ENCODE measurements at regions not wholly inside any gene's neighbourhood (a gene's known extent, or its start where the extent isn't known, plus 50 kb on each side); places are given as distances from the start of the nearest gene placed in this dataset.

GRCh38 chr7:84677117-84677732 is 482.6 kb upstream of the SEMA3A start:
- DNase-seq (no peak), ATAC-seq (no peak)

- DNase-seq: no peak
- ATAC-seq: no peak
Measured at GRCh38 chr7:84675633-84676034, 481.0 kb upstream of the SEMA3A start.

- DNase-seq (no peak), ATAC-seq (no peak)
Measured at GRCh38 chr7:84674236-84674913, 479.8 kb upstream of the SEMA3A start.

- DNase-seq (no peak), ATAC-seq (no peak)
Measured at GRCh38 chr7:84669177-84669732, 474.7 kb upstream of the SEMA3A start.

GRCh38 chr7:84668116-84668515 is 473.5 kb upstream of the SEMA3A start:
- no peak for DNase-seq
- no peak for ATAC-seq

GRCh38 chr7:84666651-84667050 is 472.1 kb upstream of the SEMA3A start:
- ATAC-seq: no peak
- DNase-seq: no peak

- ATAC-seq (no peak), DNase-seq (no peak)
Measured at GRCh38 chr7:84665339-84665738, 470.8 kb upstream of the SEMA3A start.

GRCh38 chr7:84664626-84665025 is 470.0 kb upstream of the SEMA3A start:
- DNase-seq (no peak), ATAC-seq (no peak)

- DNase-seq: no peak
- ATAC-seq: no peak
Measured at GRCh38 chr7:84663224-84663623, 468.6 kb upstream of the SEMA3A start.

- DNase-seq (no peak), ATAC-seq (no peak)
Measured at GRCh38 chr7:84658286-84658685, 463.7 kb upstream of the SEMA3A start.

- ATAC-seq: no peak
- no peak for DNase-seq
Measured at GRCh38 chr7:84654273-84654672, 459.7 kb upstream of the SEMA3A start.

- DNase-seq: no peak
- ATAC-seq: no peak
Measured at GRCh38 chr7:84651876-84652275, 457.3 kb upstream of the SEMA3A start.

- DNase-seq (no peak), ATAC-seq (no peak)
Measured at GRCh38 chr7:84647797-84648757, 453.5 kb upstream of the SEMA3A start.

GRCh38 chr7:84642611-84643010 is 448.0 kb upstream of the SEMA3A start:
- no peak for ATAC-seq
- no peak for DNase-seq

GRCh38 chr7:84640637-84641036 is 446.0 kb upstream of the SEMA3A start:
- DNase-seq: no peak
- no peak for ATAC-seq

GRCh38 chr7:84638339-84638697 is 443.7 kb upstream of the SEMA3A start:
- ATAC-seq: no peak
- no peak for DNase-seq

GRCh38 chr7:84637568-84638338 is 443.2 kb upstream of the SEMA3A start:
- ATAC-seq (no peak), DNase-seq (no peak)

- ATAC-seq (no peak), DNase-seq (no peak)
Measured at GRCh38 chr7:84631913-84632312, 437.3 kb upstream of the SEMA3A start.

- DNase-seq: no peak
- ATAC-seq: no peak
Measured at GRCh38 chr7:84629640-84630318, 435.2 kb upstream of the SEMA3A start.

- ATAC-seq (no peak), DNase-seq (no peak)
Measured at GRCh38 chr7:84629216-84629615, 434.6 kb upstream of the SEMA3A start.

GRCh38 chr7:84627250-84627649 is 432.7 kb upstream of the SEMA3A start:
- ATAC-seq (no peak), DNase-seq (no peak)

All from stimulated activated naive CD8-positive, alpha-beta T cell treated with anti-CD3 and anti-CD28 coated beads, Interleukin-15, Interleukin-2, amounts not matched to agents 100 U/mL and 50 U/mL, for 24 hours (primary cell).